GM23248 (cell line): ENCODE measurements at regions not wholly inside any gene's neighbourhood (a gene's known extent, or its start where the extent isn't known, plus 50 kb on each side); places are given as distances from the start of the nearest gene placed in this dataset.

Source experiments
- DNase-seq: peaks from one replicate; pipeline ENCODE4 v3.0.0-alpha.2; 2015
- H2AFZ ChIP-seq: fragments of 200-600 bp; sonication (generic); 2 replicates; pipeline ENCODE4 v1.6.1; 2016; ENCODE audit warnings: antibody characterized with exemption
- H3F3A ChIP-seq: fragments of 200-600 bp; sonication (generic); 2 replicates; pipeline ENCODE4 v1.6.1; 2016; ENCODE audit warnings: mild to moderate bottlenecking, antibody characterized with exemption, mixed run types; ENCODE audit not compliant: insufficient read depth
- H3K27ac ChIP-seq: fragments of 200-600 bp; sonication (generic); 2 replicates; pipeline ENCODE4 v1.5.1; 2016; ENCODE audit warnings: mild to moderate bottlenecking
- H3K27me3 ChIP-seq: fragments of 200-600 bp; sonication (generic); replicated peaks from 2 replicates; pipeline ENCODE4 v1.6.1; 2016; ENCODE audit warnings: mild to moderate bottlenecking; ENCODE audit not compliant: insufficient read depth
- H3K36me3 ChIP-seq: fragments of 200-600 bp; sonication (generic); 2 replicates; pipeline ENCODE4 v1.6.1; 2016; ENCODE audit warnings: low read depth, mild to moderate bottlenecking
- H3K4me1 ChIP-seq: fragments of 200-600 bp; sonication (generic); 2 replicates; pipeline ENCODE4 v1.6.1; 2016; ENCODE audit warnings: mild to moderate bottlenecking; ENCODE audit not compliant: insufficient read depth
- H3K4me2 ChIP-seq: fragments of 200-600 bp; sonication (generic); one replicate; pipeline ENCODE4 v1.6.1; 2016; ENCODE audit warnings: mild to moderate bottlenecking; ENCODE audit not compliant: unreplicated experiment
- H3K4me3 ChIP-seq: fragments of 200-600 bp; sonication (generic); 2 replicates; pipeline ENCODE4 v1.5.1; 2016; ENCODE audit warnings: mild to moderate bottlenecking
- H3K79me2 ChIP-seq: fragments of 200-600 bp; sonication (generic); 2 replicates; pipeline ENCODE4 v1.6.1; 2016; ENCODE audit warnings: mild to moderate bottlenecking; ENCODE audit not compliant: insufficient read depth
- H3K9ac ChIP-seq: fragments of 200-600 bp; sonication (generic); 2 replicates; pipeline ENCODE4 v1.6.1; 2016; ENCODE audit warnings: mild to moderate bottlenecking
- H3K9me2 ChIP-seq: fragments of 200-600 bp; sonication (generic); 2 replicates; pipeline ENCODE4 v1.6.1; 2016; ENCODE audit warnings: mixed run types, mild to moderate bottlenecking, moderate library complexity; ENCODE audit not compliant: insufficient read depth
- H3K9me3 ChIP-seq: fragments of 200-600 bp; sonication (generic); one replicate; pipeline ENCODE4 v1.6.1; 2017; ENCODE audit warnings: low read depth
- H4K20me1 ChIP-seq: fragments of 200-600 bp; sonication (generic); 2 replicates; pipeline ENCODE4 v1.6.0; 2016; ENCODE audit not compliant: insufficient read depth
- EZH2 ChIP-seq: fragments of 200-600 bp; sonication (generic); IDR thresholded peaks from 2 replicates; pipeline ENCODE4 v1.6.1; 2018; ENCODE audit warnings: antibody characterized with exemption, mild to moderate bottlenecking; ENCODE audit not compliant: insufficient read depth, poor library complexity, severe bottlenecking
- EZH2phosphoT487 ChIP-seq: fragments of 200-600 bp; sonication (generic); IDR thresholded peaks from 2 replicates; pipeline ENCODE4 v1.6.1; 2018; ENCODE audit warnings: antibody characterized with exemption, moderate library complexity, mild to moderate bottlenecking, low read depth; ENCODE audit not compliant: insufficient read depth
- WGBS, 2 experiments: methylation state at CpG; one replicate each; pipeline ENCODE4 v1.1.6; 2015 to 2017; ENCODE audit warnings: low lambda C conversion rate in 2 of 2, low coverage in 1 of 2; ENCODE audit errors: missing lambda C conversion rate in 2 of 2; 5-methylcytosine and 5-hydroxymethylcytosine counted together
- in situ Hi-C: fragments of 300-500 bp; cut with MboI; formaldehyde crosslinking; loops from 2 replicates; pipeline ENCODE4 v1.15.0; 2020

DNA sequence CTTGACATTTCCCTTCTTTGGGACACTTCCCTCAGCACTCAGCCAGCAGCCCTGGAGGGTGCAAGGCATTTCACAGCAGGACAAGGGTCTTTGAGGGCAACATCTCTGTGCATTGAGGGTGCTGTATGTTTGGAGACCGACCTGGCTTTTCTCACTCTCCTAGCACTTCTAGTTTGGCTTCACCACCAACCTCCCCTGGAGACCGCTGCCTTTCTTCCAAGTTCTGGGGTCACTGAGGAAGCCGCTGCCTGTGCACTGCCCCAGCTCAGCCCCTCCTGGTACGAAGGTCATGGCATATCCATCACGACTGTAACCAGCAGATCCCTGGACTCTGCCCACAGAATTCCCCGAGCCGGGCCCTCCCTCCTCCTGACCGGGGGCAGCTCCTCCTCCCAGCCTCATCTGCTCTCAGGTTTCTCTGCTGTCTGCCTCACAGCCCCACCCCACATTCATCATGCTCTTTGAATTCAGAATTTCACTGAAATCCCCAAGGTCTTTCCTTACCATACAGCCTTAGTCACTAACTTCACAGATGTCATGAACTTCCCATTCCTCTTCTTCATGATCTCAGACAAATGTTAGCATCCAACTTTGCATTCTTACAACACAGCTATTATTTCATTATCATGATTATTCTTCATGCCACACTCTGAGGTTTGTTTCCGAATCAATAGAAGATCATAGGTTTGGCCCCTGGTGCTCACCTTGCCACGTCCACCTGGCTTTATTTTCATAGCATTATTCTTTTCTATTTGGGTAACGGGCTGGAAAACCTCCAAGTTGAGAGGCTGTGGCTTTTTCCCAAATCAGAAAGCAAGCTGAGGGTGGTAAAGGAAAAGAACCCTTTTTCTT lies 113.0 kb upstream of the COPS8 start:
- Histone ChIP-seq H3K9me3 (no peaks in the 10 kb centered on the region), H3K4me1 (peaks cover 15% of the 10 kb centered on the region), H3F3A (peaks cover 9% of the 10 kb centered on the region; the same call in 1 of the 2 replicates), H3K4me2 (peak overlapping the region; percentile 60), H3K36me3 (no peaks in the 10 kb centered on the region), H3K9ac (0 out of 2 replicates have a peak overlapping the region, but pooled peaks have one; percentile 6), H3K4me3 (0 out of 2 replicates have a peak overlapping the region, but pooled peaks have one; percentile 5), H3K27ac (peak overlapping the region; percentile 45), H3K27me3 (no peaks in the 10 kb centered on the region), H2AFZ (no peak overlapping the region), H4K20me1 (no peaks in the 10 kb centered on the region), H3K79me2 (no peaks in the 10 kb centered on the region), H3K9me2 (no peaks in the 10 kb centered on the region)
- WGBS, 2 experiments: 16 to 17% methylated on average over 11 of the region's 11 CpGs
- peak; percentile 94 for DNase-seq
- TF ChIP-seq EZH2 (no peak), EZH2phosphoT487 (no peak)
- in situ Hi-C loops: no loop called here

DNA sequence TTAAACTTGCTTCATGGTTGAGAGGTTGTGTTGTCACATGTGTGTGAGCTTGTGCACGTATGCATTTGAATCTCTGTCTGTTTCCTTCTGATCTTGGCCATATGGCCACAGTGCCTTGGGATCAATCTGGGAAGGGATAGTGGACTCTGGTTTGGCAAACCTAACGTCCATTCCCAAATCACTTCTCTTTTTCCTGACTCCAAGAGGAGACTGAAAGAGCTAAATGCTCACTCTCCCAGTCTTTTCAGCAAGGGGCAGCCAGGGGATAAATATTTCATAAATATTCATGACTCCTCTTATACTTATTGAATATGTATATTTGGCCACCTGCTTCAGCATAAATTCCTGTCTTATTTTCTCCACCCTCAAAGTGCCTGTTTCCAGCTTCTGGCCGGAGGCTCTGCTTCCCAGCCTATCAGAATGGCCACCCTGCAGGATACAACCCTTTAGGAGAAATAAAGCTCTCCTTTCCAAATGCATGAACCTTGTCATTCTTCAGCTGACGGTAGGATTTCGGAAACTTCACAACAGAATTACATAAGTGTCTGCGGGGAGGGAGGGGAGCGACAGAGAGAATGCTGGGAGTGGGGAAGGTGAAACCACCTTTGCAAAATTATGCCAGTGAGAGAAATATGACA lies 112.2 kb upstream of the COPS8 start:
- no peaks in the 10 kb centered on the region for H3K27me3 ChIP-seq
- 0 out of 2 replicates have a peak overlapping the region, but pooled peaks have one; percentile 6 for H3K9ac ChIP-seq
- no peaks in the 10 kb centered on the region for H3K9me2 ChIP-seq
- peaks cover 9% of the 10 kb centered on the region; the same call in 1 of the 2 replicates for H3F3A ChIP-seq
- no peaks in the 10 kb centered on the region for H3K9me3 ChIP-seq
- no peak for TF ChIP-seq EZH2
- no peak for TF ChIP-seq EZH2phosphoT487
- no peak overlapping the region for H2AFZ ChIP-seq
- H4K20me1 ChIP-seq: no peaks in the 10 kb centered on the region
- no peaks in the 10 kb centered on the region for H3K36me3 ChIP-seq
- H3K4me2 ChIP-seq: peak overlapping the region; percentile 60
- in situ Hi-C loops: no loop called here
- H3K27ac ChIP-seq: peak overlapping the region; percentile 45
- no peak for DNase-seq
- peaks cover 15% of the 10 kb centered on the region for H3K4me1 ChIP-seq
- H3K79me2 ChIP-seq: no peaks in the 10 kb centered on the region
- 63 to 64% methylated on average over 7 of the region's 7 CpGs for WGBS, 2 experiments
- H3K4me3 ChIP-seq: 0 out of 2 replicates have a peak overlapping the region, but pooled peaks have one; percentile 5

DNA sequence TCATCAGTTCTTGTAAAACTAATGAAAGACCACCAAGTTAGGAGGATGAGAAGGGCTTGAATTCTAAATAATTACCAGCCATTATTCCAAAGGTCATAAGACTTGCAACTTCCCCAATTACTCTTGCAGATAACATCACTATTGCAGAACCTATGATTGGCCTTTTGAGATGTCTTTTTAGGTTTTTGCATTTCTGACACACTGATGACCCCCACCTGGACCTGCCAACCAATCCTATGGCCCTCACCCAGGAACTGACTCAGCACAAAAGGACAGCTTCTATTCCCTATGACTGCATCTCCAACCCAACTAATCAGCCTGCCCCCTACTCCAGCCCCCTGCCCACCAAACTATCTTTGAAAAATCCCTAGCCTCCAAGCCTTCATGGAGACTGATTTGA lies 111.5 kb upstream of the COPS8 start:
- Histone ChIP-seq H3K27me3 (no peaks in the 10 kb centered on the region), H2AFZ (no peak overlapping the region), H3K36me3 (no peaks in the 10 kb centered on the region), H3K4me2 (no peak overlapping the region), H3K79me2 (no peaks in the 10 kb centered on the region), H3K9ac (no peak overlapping the region), H3K9me3 (no peaks in the 10 kb centered on the region), H3K9me2 (no peaks in the 10 kb centered on the region), H3F3A (peaks cover 9% of the 10 kb centered on the region; the same call in 1 of the 2 replicates), H3K27ac (no peak overlapping the region), H4K20me1 (no peaks in the 10 kb centered on the region), H3K4me1 (peaks cover 15% of the 10 kb centered on the region), H3K4me3 (no peak overlapping the region)
- no peak for TF ChIP-seq EZH2
- no peak for TF ChIP-seq EZH2phosphoT487
- no peak for DNase-seq
- in situ Hi-C loops: no loop called here

DNA sequence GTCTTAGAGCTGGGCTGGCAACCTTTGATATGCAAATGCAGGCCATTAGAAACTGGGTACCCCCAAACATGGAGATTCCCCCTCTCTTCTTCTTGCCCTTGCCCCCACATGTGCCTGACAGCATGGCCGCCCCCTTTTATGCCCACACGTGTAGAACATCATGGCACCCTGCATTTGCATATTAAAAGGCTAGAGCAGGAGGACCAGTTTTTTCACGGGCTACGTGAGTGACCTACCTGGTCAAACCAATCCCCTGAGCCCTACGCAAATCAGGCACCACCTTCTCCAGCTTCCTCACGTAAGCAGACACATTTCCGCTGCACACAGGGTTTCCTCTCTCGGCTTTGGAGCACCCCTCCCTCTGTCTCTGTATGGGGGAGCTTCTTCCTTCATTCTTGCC lies 110.9 kb upstream of the COPS8 start:
- no peaks in the 10 kb centered on the region for H3K9me2 ChIP-seq
- 91 to 93% methylated on average over 8 of the region's 8 CpGs for WGBS, 2 experiments
- no peaks in the 10 kb centered on the region for H4K20me1 ChIP-seq
- H3K27me3 ChIP-seq: no peaks in the 10 kb centered on the region
- no peaks in the 10 kb centered on the region for H3K9me3 ChIP-seq
- H3F3A ChIP-seq: peaks cover 9% of the 10 kb centered on the region; the same call in 1 of the 2 replicates
- TF ChIP-seq EZH2phosphoT487 (no peak), EZH2 (no peak)
- no peak overlapping the region for H3K27ac ChIP-seq
- no peak overlapping the region for H3K4me3 ChIP-seq
- no peak for DNase-seq
- no peaks in the 10 kb centered on the region for H3K79me2 ChIP-seq
- no peak overlapping the region for H3K4me2 ChIP-seq
- in situ Hi-C loops: no loop called here
- H3K9ac ChIP-seq: no peak overlapping the region
- H3K36me3 ChIP-seq: no peaks in the 10 kb centered on the region
- H3K4me1 ChIP-seq: peaks cover 15% of the 10 kb centered on the region
- no peak overlapping the region for H2AFZ ChIP-seq
